ENCODE measurements at regions not wholly inside any gene's neighbourhood (a gene's known extent, or its start where the extent isn't known, plus 50 kb on each side); places are given as distances from the start of the nearest gene placed in this dataset.

DNA sequence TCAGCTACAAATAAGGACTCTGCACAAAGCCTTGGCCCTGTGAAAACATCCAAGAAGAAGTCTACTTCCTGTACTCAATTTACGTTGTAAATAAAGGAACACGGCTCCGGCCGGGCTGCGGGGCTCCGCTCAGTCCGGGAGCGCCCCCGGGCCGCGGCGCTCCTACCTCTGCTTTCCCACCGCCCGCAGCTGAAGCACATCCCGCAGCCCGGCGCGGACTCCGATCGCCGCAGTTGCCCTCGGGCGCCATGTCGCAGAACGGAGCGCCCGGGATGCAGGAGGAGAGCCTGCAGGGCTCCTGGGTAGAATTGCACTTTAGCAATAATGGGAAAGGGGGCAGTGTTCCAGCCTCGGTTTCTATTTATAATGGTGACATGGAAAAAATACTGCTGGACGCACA is 502.3 kb upstream of the FOXG1 start:
- BruUV-seq (replicated peaks): no TSS peak
- Histone ChIP-seq H3K27ac (ENCODE audit: low read depth, low read length, poor library complexity, severe bottlenecking) (no peak overlapping the region), H3K4me1 (ENCODE audit: insufficient read depth, low read length, poor library complexity, severe bottlenecking) (no peaks in the 10 kb centered on the region), H3K4me3 (ENCODE audit: low read depth, low read length, poor library complexity, severe bottlenecking) (no peak overlapping the region), H3K9me3 (ENCODE audit: low read depth, low read length, poor library complexity, severe bottlenecking) (no peaks in the 10 kb centered on the region), H3K36me3 (ENCODE audit: insufficient read depth, low read length, poor library complexity, severe bottlenecking) (no peaks in the 10 kb centered on the region), H3K27me3 (replicated peaks; ENCODE audit: insufficient read depth, low read depth, low read length, poor library complexity) (no peaks in the 10 kb centered on the region)
- TF ChIP-seq, protein P1, sequence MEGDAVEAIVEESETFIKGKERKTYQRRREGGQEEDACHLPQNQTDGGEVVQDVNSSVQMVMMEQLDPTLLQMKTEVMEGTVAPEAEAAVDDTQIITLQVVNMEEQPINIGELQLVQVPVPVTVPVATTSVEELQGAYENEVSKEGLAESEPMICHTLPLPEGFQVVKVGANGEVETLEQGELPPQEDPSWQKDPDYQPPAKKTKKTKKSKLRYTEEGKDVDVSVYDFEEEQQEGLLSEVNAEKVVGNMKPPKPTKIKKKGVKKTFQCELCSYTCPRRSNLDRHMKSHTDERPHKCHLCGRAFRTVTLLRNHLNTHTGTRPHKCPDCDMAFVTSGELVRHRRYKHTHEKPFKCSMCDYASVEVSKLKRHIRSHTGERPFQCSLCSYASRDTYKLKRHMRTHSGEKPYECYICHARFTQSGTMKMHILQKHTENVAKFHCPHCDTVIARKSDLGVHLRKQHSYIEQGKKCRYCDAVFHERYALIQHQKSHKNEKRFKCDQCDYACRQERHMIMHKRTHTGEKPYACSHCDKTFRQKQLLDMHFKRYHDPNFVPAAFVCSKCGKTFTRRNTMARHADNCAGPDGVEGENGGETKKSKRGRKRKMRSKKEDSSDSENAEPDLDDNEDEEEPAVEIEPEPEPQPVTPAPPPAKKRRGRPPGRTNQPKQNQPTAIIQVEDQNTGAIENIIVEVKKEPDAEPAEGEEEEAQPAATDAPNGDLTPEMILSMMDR (conservative IDR thresholded peaks at IDR 0.05; ENCODE audit: low read depth, low read length): no peak
- no peak for TF ChIP-seq EZH2 (IDR thresholded peaks at IDR 0.05; ENCODE audit: borderline replicate concordance, low read depth, low read length, poor library complexity, severe bottlenecking)
- POLR2A ChIA-PET (ENCODE audit: low non-redundant PET): no interaction called here
- no peak for DNase-seq (ENCODE audit: low spot score)
- intact Hi-C loops (cut with micrococcal nuclease; ENCODE audit: unreplicated experiment): no loop called here
- CTCF ChIA-PET: no interaction called here

DNA sequence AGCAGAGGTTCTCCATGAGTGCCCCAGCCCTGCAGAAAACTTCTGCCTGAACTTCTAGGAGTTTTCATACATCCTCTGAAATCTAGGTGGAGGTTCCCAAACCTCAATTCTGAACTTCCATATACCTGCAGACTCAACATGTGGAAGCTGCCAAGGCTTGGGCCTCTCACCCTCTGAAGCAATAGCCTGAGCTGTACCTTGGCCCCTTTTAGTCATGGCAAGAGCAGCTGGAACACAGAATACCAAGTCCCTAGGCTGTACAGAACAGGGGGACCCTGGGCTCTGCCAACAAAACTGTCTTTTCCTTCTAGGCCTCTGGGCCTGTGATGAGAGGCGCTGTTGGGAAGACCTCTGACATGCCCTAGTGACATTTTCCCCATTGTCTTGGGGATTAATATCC is 494.3 kb upstream of the FOXG1 start:
- POLR2A ChIA-PET (ENCODE audit: low non-redundant PET): no interaction called here
- DNase-seq (ENCODE audit: low spot score): no peak
- Histone ChIP-seq H3K4me3 (ENCODE audit: low read depth, low read length, poor library complexity, severe bottlenecking) (no peak overlapping the region), H3K4me1 (ENCODE audit: insufficient read depth, low read length, poor library complexity, severe bottlenecking) (no peaks in the 10 kb centered on the region), H3K27ac (ENCODE audit: low read depth, low read length, poor library complexity, severe bottlenecking) (no peak overlapping the region), H3K9me3 (ENCODE audit: low read depth, low read length, poor library complexity, severe bottlenecking) (no peaks in the 10 kb centered on the region), H3K36me3 (ENCODE audit: insufficient read depth, low read length, poor library complexity, severe bottlenecking) (no peaks in the 10 kb centered on the region), H3K27me3 (replicated peaks; ENCODE audit: insufficient read depth, low read depth, low read length, poor library complexity) (no peaks in the 10 kb centered on the region)
- BruUV-seq (replicated peaks): no TSS peak
- CTCF ChIA-PET: no interaction called here
- no peak for TF ChIP-seq EZH2 (IDR thresholded peaks at IDR 0.05; ENCODE audit: borderline replicate concordance, low read depth, low read length, poor library complexity, severe bottlenecking)
- TF ChIP-seq, protein P1 (conservative IDR thresholded peaks at IDR 0.05; ENCODE audit: low read depth, low read length): no peak
- intact Hi-C loops (cut with micrococcal nuclease; ENCODE audit: unreplicated experiment): no loop called here

DNA sequence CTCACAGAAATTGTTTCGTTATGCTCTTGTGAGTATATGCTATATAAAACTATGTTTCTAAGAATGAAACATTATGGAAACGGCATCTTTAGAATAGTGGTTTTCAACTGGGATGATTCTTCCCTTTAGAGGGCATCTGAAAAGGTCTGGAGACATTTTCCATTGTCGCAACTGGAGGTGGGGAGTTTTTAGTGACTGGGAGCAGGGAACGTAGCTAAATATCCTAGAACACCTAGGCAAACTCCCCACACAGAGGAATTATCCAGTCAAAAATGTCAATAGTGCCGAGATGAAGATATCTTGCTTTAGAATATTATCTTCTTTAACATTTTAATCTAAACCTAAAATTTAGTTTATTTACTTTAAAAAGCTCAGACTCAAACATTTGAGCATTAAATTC is 486.1 kb upstream of the FOXG1 start:
- TF ChIP-seq EZH2 (IDR thresholded peaks at IDR 0.05; ENCODE audit: borderline replicate concordance, low read depth, low read length, poor library complexity, severe bottlenecking): no peak
- TF ChIP-seq, protein P1 (conservative IDR thresholded peaks at IDR 0.05; ENCODE audit: low read depth, low read length): no peak
- H3K4me1 ChIP-seq (ENCODE audit: insufficient read depth, low read length, poor library complexity, severe bottlenecking): no peaks in the 10 kb centered on the region
- CTCF ChIA-PET: no interaction called here
- intact Hi-C loops (cut with micrococcal nuclease; ENCODE audit: unreplicated experiment): no loop called here
- H3K9me3 ChIP-seq (ENCODE audit: low read depth, low read length, poor library complexity, severe bottlenecking): no peaks in the 10 kb centered on the region
- no peaks in the 10 kb centered on the region for H3K27me3 ChIP-seq (replicated peaks; ENCODE audit: insufficient read depth, low read depth, low read length, poor library complexity)
- POLR2A ChIA-PET (ENCODE audit: low non-redundant PET): no interaction called here
- DNase-seq (ENCODE audit: low spot score): no peak
- no peak overlapping the region for H3K4me3 ChIP-seq (ENCODE audit: low read depth, low read length, poor library complexity, severe bottlenecking)
- BruUV-seq (replicated peaks): no TSS peak
- no peak overlapping the region for H3K27ac ChIP-seq (ENCODE audit: low read depth, low read length, poor library complexity, severe bottlenecking)
- no peaks in the 10 kb centered on the region for H3K36me3 ChIP-seq (ENCODE audit: insufficient read depth, low read length, poor library complexity, severe bottlenecking)

All from A673 (cell line).